ENCODE measurements at regions not wholly inside any gene's neighbourhood (a gene's known extent, or its start where the extent isn't known, plus 50 kb on each side); places are given as distances from the start of the nearest gene placed in this dataset.

DNA sequence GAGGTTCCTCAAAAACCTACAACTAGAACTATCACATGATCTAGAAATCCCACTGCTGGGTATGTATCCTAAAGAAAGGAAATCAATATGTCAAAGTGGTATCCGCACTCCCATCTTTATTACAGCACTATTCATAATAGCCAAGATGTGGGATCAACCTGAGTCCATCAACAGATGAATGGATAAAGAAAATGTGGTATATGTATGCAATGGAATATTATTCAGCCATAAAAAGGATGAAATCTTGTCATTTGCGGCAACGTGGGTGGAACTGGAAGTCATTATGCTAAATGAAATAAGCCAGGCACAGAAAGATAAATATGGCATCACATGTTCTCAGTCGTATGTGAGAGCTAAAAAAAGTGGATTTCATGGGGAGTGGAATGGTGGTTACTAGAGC is 77.5 kb upstream of the DIO3 start:
- no peaks in the 10 kb centered on the region for H3K9me2 ChIP-seq (ENCODE audit: insufficient read depth, low read length)
- no peak overlapping the region for H2AFZ ChIP-seq (ENCODE audit: low read length)
- POLR2A ChIA-PET: no interaction called here
- no TSS peak for BruUV-seq (replicated peaks)
- H3K36me3 ChIP-seq (ENCODE audit: insufficient read depth, low read length): no peaks in the 10 kb centered on the region
- no peak overlapping the region for H3K4me3 ChIP-seq (ENCODE audit: low read depth, low read length, poor library complexity, severe bottlenecking)
- intact Hi-C loops (cut with micrococcal nuclease; ENCODE audit: unreplicated experiment): no loop called here
- no peak for DNase-seq (ENCODE audit: low spot score)
- H3K4me2 ChIP-seq (ENCODE audit: low read length): no peak overlapping the region
- no peaks in the 10 kb centered on the region for H3K79me2 ChIP-seq (ENCODE audit: insufficient read depth, low read depth, low read length)
- H4K20me1 ChIP-seq (ENCODE audit: insufficient read depth, low read length): no peaks in the 10 kb centered on the region
- no peak overlapping the region for H3K27ac ChIP-seq (ENCODE audit: low read depth, low read length, poor library complexity, severe bottlenecking)
- no peak for TF ChIP-seq EZH2phosphoT487 (IDR thresholded peaks at IDR 0.05; ENCODE audit: borderline replicate concordance, low read depth, low read length)
- TF ChIP-seq, protein P1, sequence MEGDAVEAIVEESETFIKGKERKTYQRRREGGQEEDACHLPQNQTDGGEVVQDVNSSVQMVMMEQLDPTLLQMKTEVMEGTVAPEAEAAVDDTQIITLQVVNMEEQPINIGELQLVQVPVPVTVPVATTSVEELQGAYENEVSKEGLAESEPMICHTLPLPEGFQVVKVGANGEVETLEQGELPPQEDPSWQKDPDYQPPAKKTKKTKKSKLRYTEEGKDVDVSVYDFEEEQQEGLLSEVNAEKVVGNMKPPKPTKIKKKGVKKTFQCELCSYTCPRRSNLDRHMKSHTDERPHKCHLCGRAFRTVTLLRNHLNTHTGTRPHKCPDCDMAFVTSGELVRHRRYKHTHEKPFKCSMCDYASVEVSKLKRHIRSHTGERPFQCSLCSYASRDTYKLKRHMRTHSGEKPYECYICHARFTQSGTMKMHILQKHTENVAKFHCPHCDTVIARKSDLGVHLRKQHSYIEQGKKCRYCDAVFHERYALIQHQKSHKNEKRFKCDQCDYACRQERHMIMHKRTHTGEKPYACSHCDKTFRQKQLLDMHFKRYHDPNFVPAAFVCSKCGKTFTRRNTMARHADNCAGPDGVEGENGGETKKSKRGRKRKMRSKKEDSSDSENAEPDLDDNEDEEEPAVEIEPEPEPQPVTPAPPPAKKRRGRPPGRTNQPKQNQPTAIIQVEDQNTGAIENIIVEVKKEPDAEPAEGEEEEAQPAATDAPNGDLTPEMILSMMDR (conservative IDR thresholded peaks at IDR 0.05; ENCODE audit: low read length): no peak
- peaks cover 16% of the 10 kb centered on the region for H3K9me3 ChIP-seq (ENCODE audit: low read length)
- no peaks in the 10 kb centered on the region for H3K4me1 ChIP-seq (ENCODE audit: insufficient read depth, low read length, poor library complexity, severe bottlenecking)
- CTCF ChIA-PET (ENCODE audit: unreplicated experiment): no interaction called here

DNA sequence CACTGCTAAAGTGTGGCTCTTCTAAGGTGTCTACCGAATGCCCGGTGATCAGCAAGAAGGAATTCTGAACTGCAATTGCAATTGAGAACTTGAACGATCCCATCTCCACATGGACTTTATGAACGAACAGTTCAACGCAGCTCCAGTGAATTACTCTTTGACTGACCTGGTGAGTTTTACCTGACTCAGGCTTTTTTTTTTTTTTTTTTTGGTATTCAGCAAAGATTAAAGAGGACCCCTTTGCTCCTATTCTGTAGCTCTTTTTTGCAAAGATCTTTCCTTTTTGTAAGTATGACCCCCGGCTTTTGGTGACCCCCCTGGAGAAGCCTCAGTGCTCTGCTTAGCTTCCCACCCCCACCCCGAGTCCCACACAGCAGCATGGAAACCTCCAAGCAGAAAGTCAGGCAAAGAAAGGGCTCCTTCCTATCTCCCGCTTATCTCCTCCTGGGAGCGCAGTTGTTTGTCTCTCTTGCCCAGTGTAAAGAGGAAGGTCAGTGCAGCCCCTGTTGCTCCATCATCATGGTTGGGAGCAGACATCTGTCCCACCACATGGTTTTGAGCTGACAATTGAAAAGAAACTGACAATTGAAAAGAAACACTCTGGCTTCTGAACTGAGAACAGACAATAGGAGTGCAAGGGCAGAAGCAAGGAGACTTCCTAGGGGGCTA is 72.1 kb upstream of the DIO3 start:
- no peaks in the 10 kb centered on the region for H3K36me3 ChIP-seq (ENCODE audit: insufficient read depth, low read length)
- H3K27ac ChIP-seq (ENCODE audit: low read depth, low read length, poor library complexity, severe bottlenecking): no peak overlapping the region
- TF ChIP-seq EZH2phosphoT487 (IDR thresholded peaks at IDR 0.05; ENCODE audit: borderline replicate concordance, low read depth, low read length): no peak
- TF ChIP-seq, protein P1 (conservative IDR thresholded peaks at IDR 0.05; ENCODE audit: low read length): no peak
- intact Hi-C loops (cut with micrococcal nuclease; ENCODE audit: unreplicated experiment): no loop called here
- H3K4me1 ChIP-seq (ENCODE audit: insufficient read depth, low read length, poor library complexity, severe bottlenecking): no peaks in the 10 kb centered on the region
- H3K79me2 ChIP-seq (ENCODE audit: insufficient read depth, low read depth, low read length): no peaks in the 10 kb centered on the region
- H3K4me2 ChIP-seq (ENCODE audit: low read length): no peak overlapping the region
- H2AFZ ChIP-seq (ENCODE audit: low read length): no peak overlapping the region
- H3K4me3 ChIP-seq (ENCODE audit: low read depth, low read length, poor library complexity, severe bottlenecking): no peak overlapping the region
- ChIA-PET CTCF (ENCODE audit: unreplicated experiment) (no interaction called here), POLR2A (interaction anchor here (0.7 kb wide), 1 partner anchor 11 kb away, joined by 3 read pairs; no protein-coding TSS in a partner anchor)
- H4K20me1 ChIP-seq (ENCODE audit: insufficient read depth, low read length): no peaks in the 10 kb centered on the region
- H3K9me2 ChIP-seq (ENCODE audit: insufficient read depth, low read length): no peaks in the 10 kb centered on the region
- no peak for DNase-seq (ENCODE audit: low spot score)
- no TSS peak for BruUV-seq (replicated peaks)
- H3K9me3 ChIP-seq (ENCODE audit: low read length): peaks cover 16% of the 10 kb centered on the region

DNA sequence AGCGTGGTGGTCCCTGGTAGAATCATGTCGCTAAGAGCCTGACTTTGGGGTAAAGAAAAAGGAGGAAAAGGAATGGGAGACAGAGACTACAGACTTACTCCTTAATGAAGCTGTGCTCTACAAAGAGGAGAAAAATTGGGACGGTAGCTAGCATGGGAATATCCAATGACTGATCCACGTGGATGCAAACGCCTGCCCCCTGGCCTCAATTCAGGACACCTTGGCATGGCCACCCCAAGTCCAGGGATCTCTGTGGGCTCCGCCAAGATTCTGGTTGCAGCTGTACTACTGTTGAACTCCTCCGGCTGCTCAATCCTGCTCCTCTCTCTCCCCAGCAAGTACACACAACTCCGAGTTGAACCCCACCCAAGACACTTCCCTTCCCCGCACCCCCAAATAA is 70.5 kb upstream of the DIO3 start:
- H4K20me1 ChIP-seq (ENCODE audit: insufficient read depth, low read length): no peaks in the 10 kb centered on the region
- CTCF ChIA-PET (ENCODE audit: unreplicated experiment): no interaction called here
- no peak for DNase-seq (ENCODE audit: low spot score)
- no peak overlapping the region for H2AFZ ChIP-seq (ENCODE audit: low read length)
- no peaks in the 10 kb centered on the region for H3K9me2 ChIP-seq (ENCODE audit: insufficient read depth, low read length)
- no peak for TF ChIP-seq EZH2phosphoT487 (IDR thresholded peaks at IDR 0.05; ENCODE audit: borderline replicate concordance, low read depth, low read length)
- TF ChIP-seq, protein P1 (conservative IDR thresholded peaks at IDR 0.05; ENCODE audit: low read length): no peak
- peaks cover 10% of the 10 kb centered on the region for H3K9me3 ChIP-seq (ENCODE audit: low read length)
- no TSS peak for BruUV-seq (replicated peaks)
- H3K4me1 ChIP-seq (ENCODE audit: insufficient read depth, low read length, poor library complexity, severe bottlenecking): no peaks in the 10 kb centered on the region
- POLR2A ChIA-PET: no interaction called here
- no peak overlapping the region for H3K4me3 ChIP-seq (ENCODE audit: low read depth, low read length, poor library complexity, severe bottlenecking)
- H3K79me2 ChIP-seq (ENCODE audit: insufficient read depth, low read depth, low read length): no peaks in the 10 kb centered on the region
- H3K4me2 ChIP-seq (ENCODE audit: low read length): no peak overlapping the region
- no peak overlapping the region for H3K27ac ChIP-seq (ENCODE audit: low read depth, low read length, poor library complexity, severe bottlenecking)
- no peaks in the 10 kb centered on the region for H3K36me3 ChIP-seq (ENCODE audit: insufficient read depth, low read length)
- intact Hi-C loops (cut with micrococcal nuclease; ENCODE audit: unreplicated experiment): no loop called here

Data from OCI-LY7 (cell line).